ENCODE measurements at regions not wholly inside any gene's neighbourhood (a gene's known extent, or its start where the extent isn't known, plus 50 kb on each side); places are given as distances from the start of the nearest gene placed in this dataset.

DNA sequence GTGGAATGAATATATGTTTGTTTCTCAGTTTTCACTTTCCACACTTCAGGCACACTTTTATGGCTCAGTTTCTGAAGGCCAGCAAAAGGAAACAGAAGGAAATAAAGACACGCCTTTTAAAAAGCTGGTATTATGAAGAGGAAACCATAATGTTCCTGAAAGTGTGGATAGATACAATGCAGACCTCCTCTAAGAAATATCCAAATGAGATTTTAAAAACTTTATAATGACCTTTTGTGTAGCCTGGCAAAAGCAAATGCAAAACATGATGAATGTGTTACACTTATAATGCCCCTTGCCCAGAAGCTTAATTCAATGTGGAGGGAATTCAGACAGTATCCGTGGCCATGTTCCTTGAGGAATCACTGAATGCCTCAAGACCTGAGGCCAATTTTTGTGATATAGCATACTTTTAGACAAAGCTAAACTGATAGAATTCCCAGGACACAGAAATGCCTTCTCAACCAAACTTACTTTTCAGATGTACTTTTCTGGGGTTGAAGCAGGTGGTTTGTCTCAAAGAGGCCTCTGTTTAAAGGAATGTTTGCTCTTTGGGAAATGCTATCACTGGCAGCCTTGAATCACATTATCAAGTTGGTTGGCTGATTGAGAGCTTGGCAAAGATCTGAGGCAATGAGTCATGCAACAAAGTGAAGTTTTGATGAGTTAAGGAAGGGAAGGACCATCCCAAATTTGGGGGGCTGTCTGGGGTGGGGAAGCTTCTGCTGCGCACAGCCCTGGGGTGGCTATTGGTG is 77.1 kb upstream of the CACNA2D3 start:
- no peak for DNase-seq (ENCODE audit: low read depth in 1 of 2, low spot score in 1 of 2)
- in situ Hi-C loops (cut with HindIII; ENCODE audit: low pct_unique_long_range_greater_than_20kb, low sequenced_read_pairs): no loop called here
- no peak for TF ChIP-seq JUND (IDR thresholded peaks at IDR 0.05; ENCODE audit: low read depth)

DNA sequence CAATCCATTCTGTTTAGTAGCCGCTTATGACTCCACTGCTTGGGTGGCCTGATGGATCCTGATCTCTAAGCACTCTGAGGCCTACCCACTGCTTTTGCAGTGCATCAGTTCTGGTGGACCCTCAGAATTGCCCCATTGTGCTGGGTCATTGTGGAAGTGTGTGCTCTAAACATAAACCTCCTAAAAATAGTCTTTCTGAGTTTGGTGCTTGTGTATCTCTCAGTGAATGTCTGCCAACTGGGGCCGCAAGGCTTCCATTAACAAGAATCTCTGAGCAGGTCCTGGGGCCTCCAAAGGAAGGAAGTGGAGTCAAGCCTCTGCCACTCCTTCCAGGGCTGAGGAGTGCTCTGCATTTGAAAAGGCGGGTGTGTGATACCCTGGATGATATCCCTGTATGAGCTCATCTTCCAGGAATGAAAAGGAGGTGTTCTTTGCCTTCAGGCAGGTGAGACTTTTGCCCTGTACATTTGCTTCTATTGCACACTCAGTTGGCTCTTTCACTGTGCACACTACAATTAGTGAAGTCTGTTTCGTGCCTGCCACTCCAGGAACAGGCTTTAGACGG is 80.0 kb upstream of the CACNA2D3 start:
- TF ChIP-seq JUND (IDR thresholded peaks at IDR 0.05; ENCODE audit: low read depth): no peak
- DNase-seq (ENCODE audit: low read depth in 1 of 2, low spot score in 1 of 2): peak in 1 of 2 experiments; percentile 21
- in situ Hi-C loops (cut with HindIII; ENCODE audit: low pct_unique_long_range_greater_than_20kb, low sequenced_read_pairs): no loop called here

DNA sequence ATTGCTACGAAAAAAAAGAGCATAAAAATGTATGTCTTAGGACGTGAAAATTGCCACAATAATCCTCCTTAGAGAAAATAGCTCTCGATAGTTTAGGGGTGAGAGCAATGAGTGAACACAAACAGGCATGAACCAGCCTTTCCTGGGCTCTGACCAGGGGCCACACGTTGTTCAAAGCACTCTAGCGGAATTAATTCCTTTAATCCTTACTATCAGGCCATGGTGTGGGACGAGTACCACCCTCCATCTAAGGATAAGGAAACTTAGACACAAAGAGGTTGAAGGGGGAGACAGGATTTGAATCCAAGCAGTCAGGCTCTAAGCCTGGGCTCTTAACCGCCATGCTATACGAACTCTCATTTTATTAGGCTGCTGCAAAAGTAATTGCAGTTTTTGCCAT is 81.9 kb upstream of the CACNA2D3 start:
- TF ChIP-seq JUND (IDR thresholded peaks at IDR 0.05; ENCODE audit: low read depth): no peak
- in situ Hi-C loops (cut with HindIII; ENCODE audit: low pct_unique_long_range_greater_than_20kb, low sequenced_read_pairs): no loop called here
- no peak for DNase-seq (ENCODE audit: low read depth in 1 of 2, low spot score in 1 of 2)

DNA sequence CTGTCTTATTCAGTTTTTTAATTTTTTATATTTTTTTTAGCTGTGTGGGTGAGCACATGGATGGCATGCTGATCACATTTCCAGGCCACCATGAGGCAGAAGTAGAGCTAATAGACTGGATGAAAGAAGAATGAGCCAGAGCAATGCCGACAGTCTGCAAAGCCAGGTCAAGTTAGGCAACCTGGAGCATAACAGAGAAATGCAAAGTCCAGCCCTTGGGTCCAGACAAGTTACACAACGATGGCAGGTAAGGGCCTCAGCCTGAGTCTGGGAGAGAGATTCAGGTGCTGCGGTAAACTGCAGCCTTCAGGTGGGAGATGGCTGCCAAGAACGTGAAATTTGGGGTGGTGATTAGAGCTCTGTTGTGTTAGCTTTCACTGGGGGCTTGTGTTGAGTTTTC is 84.0 kb upstream of the CACNA2D3 start:
- DNase-seq (ENCODE audit: low read depth in 1 of 2, low spot score in 1 of 2): no peak
- TF ChIP-seq JUND (IDR thresholded peaks at IDR 0.05; ENCODE audit: low read depth): no peak

DNA sequence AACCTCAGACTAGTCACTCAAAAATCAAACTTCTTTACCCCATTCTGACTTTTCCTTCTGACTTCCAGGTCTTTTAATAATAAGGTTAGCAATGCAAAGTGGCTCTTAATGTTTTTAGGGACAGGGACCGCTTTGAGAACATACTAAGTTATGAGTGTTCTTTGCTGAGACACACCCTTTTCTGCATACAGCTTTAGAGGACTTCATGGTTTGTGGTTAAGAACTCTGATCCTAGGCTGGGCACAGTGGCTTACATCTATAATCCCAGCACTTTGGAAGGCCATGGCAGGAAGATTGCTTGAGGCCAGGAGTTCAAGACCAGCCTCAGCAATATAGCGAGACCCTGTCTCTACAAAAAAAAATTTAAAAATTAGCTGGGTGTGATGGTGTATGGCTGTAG is 85.8 kb upstream of the CACNA2D3 start:
- in situ Hi-C loops (cut with HindIII; ENCODE audit: low pct_unique_long_range_greater_than_20kb, low sequenced_read_pairs): no loop called here
- no peak for DNase-seq (ENCODE audit: low read depth in 1 of 2, low spot score in 1 of 2)
- no peak for TF ChIP-seq JUND (IDR thresholded peaks at IDR 0.05; ENCODE audit: low read depth)

More for the DNA sequence above, 84.0 kb upstream of the CACNA2D3 start:
- in situ Hi-C loops (cut with HindIII; ENCODE audit: low pct_unique_long_range_greater_than_20kb, low sequenced_read_pairs): no loop called here

DNA sequence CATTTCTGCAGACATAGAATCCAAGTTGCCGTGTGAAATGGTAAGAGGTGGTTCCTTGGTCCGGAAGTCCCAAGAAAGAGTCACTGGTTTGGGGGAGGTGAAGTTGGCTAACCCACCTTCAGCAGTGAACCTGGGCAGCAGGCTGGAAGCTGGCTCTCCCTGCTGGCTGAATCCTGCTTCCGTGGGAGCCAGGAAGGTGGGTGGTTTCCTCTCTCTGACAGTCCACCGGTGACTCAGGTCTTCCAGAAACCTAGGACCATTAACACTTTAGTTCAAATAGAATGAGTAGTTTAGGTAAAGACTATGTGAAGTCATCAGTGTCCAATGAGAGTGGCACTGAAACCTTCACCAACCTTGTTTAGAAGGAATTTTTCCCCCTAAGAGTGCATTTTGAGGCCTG is 87.4 kb upstream of the CACNA2D3 start:
- DNase-seq (ENCODE audit: low read depth in 1 of 2, low spot score in 1 of 2): no peak
- in situ Hi-C loops (cut with HindIII; ENCODE audit: low pct_unique_long_range_greater_than_20kb, low sequenced_read_pairs): no loop called here
- no peak for TF ChIP-seq JUND (IDR thresholded peaks at IDR 0.05; ENCODE audit: low read depth)

DNA sequence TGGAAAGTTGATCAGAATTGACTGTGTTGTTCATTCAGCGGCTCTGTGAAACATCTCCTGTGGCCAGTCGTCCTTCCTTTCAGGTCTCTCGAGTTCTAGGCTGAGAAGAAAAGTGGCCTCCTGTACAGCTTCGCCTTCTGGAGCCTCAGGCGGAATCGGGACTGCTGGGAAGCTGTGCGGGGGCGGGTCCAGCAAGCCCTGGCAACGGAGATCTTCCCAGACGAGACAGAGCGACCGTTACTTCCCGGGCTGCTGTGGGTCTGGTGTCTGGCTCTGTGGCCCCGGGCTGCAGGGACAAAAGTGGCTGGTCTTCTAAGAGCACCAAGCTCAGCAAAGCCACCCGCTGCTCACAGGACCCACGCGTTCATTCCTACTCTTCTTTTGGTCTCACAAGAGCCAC is 88.6 kb upstream of the CACNA2D3 start:
- TF ChIP-seq JUND (IDR thresholded peaks at IDR 0.05; ENCODE audit: low read depth): no peak
- peak in 1 of 2 experiments; percentile 24 for DNase-seq (ENCODE audit: low read depth in 1 of 2, low spot score in 1 of 2)
- in situ Hi-C loops (cut with HindIII; ENCODE audit: low pct_unique_long_range_greater_than_20kb, low sequenced_read_pairs): no loop called here

DNA sequence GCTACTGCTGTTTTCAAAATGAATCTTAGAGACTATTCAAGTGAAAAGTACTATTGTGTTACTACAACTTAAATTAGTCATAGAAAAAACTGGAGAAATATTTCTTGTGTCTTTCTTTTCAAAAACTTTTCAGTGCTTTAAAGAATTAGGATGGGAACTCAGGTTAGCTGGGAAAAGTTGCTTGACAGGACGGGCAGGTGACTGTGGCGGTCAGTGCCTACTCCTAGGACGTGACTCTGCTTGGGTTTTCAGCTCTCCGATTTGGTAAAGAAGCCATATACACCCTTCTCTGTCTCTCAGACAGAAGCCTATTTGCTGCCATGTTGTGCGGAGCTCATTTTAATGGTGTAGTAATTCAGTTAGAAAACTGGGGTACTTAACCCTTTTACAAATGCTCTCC is 89.8 kb upstream of the CACNA2D3 start:
- TF ChIP-seq JUND (IDR thresholded peaks at IDR 0.05; ENCODE audit: low read depth): no peak
- in situ Hi-C loops (cut with HindIII; ENCODE audit: low pct_unique_long_range_greater_than_20kb, low sequenced_read_pairs): no loop called here
- DNase-seq (ENCODE audit: low read depth in 1 of 2, low spot score in 1 of 2): peak in 1 of 2 experiments; percentile 6

DNA sequence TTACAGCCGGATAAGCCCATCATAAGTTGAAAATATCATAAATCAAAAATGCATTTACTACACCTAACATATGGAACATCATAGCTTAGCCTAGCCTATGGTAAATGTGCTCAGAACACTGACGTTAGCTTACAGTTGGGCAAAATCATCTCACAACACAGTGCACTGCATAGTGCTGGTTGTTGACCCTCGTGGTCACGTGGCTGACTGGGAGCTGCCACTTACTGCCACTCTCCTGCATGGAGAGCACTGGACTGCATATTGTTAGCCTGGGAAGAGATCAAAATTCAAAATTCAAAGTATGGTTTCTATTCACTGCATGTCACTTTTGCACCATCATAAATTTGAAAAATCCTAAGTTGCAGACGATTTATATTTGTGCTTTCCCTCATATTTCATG is 94.0 kb upstream of the CACNA2D3 start:
- in situ Hi-C loops (cut with HindIII; ENCODE audit: low pct_unique_long_range_greater_than_20kb, low sequenced_read_pairs): no loop called here
- no peak for TF ChIP-seq JUND (IDR thresholded peaks at IDR 0.05; ENCODE audit: low read depth)

DNA sequence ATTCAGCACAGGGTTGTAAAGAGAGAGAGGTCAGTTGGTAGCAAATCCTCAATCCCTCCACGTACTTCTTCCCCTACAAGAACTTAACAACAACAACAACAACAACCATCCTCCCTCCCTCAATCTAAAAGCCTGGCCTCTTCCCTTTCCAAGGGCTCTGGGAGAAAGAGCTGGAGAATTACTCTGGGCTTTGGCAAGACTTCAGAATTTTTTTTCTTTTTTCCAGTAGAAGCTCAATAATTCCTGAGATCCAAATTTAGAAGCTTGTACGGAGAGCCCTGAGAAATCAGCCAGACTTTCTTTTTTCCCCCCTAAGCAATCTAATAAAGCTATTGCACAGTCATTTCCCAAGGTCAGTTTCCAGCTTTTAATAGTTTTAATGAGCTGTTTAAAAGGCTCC is 95.8 kb upstream of the CACNA2D3 start:
- DNase-seq (ENCODE audit: low read depth in 1 of 2, low spot score in 1 of 2): no peak
- no peak for TF ChIP-seq JUND (IDR thresholded peaks at IDR 0.05; ENCODE audit: low read depth)
- in situ Hi-C loops (cut with HindIII; ENCODE audit: low pct_unique_long_range_greater_than_20kb, low sequenced_read_pairs): no loop called here

More for the DNA sequence above, 94.0 kb upstream of the CACNA2D3 start:
- DNase-seq (ENCODE audit: low read depth in 1 of 2, low spot score in 1 of 2): no peak

DNA sequence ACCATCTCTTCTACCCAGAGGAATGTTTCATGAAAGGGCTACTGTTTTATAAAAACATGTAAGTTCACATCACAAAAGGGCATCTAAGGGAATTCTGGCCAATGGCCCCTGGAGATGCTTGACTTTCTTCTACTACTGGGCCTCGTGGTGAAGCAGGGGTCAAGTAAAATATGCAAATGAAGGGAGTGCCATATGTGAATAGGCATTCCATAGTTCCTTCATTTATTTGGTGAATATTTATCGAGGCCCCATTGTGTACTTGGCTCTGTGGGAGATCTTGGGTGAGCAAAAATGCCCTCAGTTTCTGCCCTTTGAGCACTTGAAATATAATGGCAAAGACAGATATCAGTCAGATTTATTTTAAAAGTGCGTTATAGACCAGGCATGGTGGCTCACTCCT is 101.3 kb upstream of the CACNA2D3 start:
- TF ChIP-seq JUND (IDR thresholded peaks at IDR 0.05; ENCODE audit: low read depth): no peak
- no peak for DNase-seq (ENCODE audit: low read depth in 1 of 2, low spot score in 1 of 2)
- in situ Hi-C loops (cut with HindIII; ENCODE audit: low pct_unique_long_range_greater_than_20kb, low sequenced_read_pairs): no loop called here

DNA sequence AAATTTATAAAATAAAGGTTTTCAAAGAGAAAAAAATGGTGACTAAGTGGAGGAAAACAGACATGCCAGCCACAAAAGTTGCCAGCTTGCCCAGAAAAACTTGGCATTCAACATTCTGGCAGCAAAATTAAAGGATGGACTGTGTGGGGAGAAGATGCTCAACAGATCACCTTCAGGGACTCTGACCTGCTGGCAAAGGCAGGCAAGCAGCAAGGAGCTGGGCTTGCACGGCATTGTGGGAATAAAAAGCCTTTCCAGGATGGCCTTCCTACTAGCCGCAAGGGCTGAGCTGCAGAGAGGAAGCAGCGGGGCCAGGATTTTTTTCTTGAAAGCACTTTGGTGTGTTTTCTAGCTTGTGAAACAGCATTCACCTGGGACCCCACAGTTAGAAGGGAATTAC is 101.9 kb upstream of the CACNA2D3 start:
- no peak for TF ChIP-seq JUND (IDR thresholded peaks at IDR 0.05; ENCODE audit: low read depth)
- no peak for DNase-seq (ENCODE audit: low read depth in 1 of 2, low spot score in 1 of 2)
- in situ Hi-C loops (cut with HindIII; ENCODE audit: low pct_unique_long_range_greater_than_20kb, low sequenced_read_pairs): no loop called here

DNA sequence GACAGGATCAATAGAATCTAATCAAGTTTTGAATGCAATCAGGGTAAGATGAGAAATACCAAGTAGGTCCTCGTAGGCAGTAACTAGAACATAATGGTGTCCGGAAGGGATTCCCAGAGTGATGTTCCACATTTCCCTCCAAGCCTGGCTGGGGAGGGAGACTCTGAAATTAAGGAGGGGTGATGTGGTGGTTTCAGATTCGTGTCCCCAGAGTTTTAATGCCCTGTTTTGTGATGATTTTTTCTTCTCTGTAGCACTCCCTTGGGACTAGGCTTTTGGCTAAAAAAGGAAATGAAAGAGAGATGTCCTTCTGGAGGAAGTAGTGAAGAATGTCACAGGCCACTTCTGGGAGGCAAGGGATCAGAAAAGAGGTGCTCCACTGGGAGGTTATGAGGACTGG is 108.3 kb upstream of the CACNA2D3 start:
- in situ Hi-C loops (cut with HindIII; ENCODE audit: low pct_unique_long_range_greater_than_20kb, low sequenced_read_pairs): no loop called here
- DNase-seq (ENCODE audit: low read depth in 1 of 2, low spot score in 1 of 2): no peak
- no peak for TF ChIP-seq JUND (IDR thresholded peaks at IDR 0.05; ENCODE audit: low read depth)

DNA sequence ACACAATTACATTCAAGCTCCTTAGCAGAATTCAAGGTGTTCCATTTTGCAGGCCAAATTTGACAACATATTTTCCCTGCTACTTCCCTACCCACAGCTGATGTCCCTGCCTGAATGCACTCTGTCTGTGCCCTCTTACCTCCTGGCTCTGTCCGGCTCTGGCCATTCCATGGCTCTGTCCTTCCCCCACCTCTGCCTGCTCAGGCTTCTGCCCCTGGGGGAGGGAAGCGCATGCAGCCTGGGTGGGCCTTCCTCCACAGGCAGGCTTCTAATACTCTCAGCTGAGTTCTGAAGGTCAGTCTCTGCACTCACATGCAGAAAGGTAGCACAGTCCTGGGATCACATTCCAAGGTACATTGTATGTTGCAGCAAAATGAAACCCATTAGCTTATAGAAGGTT is 113.6 kb upstream of the CACNA2D3 start:
- no peak for DNase-seq (ENCODE audit: low read depth in 1 of 2, low spot score in 1 of 2)
- TF ChIP-seq JUND (IDR thresholded peaks at IDR 0.05; ENCODE audit: low read depth): no peak
- in situ Hi-C loops (cut with HindIII; ENCODE audit: low pct_unique_long_range_greater_than_20kb, low sequenced_read_pairs): no loop called here

Data from T47D (cell line).